G401 (cell line): ENCODE measurements at regions not wholly inside any gene's neighbourhood (a gene's known extent, or its start where the extent isn't known, plus 50 kb on each side); places are given as distances from the start of the nearest gene placed in this dataset.
"Not testable (repeated sequence)": the region's sequence is repeated elsewhere in the genome, so short reads cannot be mapped to it uniquely, and the experiment has no call there.

Experiments
- DNase-seq: peaks from one replicate; pipeline ENCODE4 v3.0.0-alpha.2; 2015; ENCODE audit warnings: low spot score
- in situ Hi-C: cut with HindIII; loops from 2 replicates; pipeline ENCODE4 v1.10.0; 2016; ENCODE audit warnings: low sequenced_read_pairs, mixed read lengths

DNA sequence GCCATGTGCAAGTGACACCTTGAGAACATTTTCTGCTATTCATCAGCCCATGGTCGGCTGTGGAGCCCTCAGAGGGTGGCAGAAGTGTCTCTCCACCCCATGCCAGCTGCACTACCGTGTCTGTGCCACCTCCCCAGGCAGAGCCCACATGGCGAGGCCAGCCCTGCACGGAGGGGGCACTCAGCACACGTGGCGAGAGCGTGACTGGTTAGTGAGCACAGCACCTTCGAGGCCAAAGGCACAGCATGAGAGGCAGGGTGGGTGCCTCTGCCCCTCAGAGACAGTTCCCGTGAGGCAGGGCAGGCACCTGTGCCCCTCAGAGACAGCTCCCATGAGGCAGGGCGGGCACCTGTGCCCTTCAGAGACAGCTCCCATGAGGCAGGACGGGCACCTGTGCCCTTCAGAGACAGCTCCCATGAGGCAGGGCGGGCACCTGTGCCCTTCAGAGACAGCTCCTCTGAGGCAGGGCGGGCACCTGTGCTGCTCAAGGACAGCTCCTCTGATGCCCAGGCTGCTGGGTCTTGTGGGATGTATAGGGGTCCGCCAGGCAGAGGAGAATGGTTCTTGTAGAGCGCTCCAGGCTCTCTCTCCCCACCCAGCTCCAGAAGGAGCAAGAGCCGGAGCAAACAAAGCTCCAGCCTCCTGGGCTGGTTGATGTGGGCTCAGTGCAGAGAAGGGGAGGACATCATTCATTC is 179.8 kb upstream of the PPP1R26 start:
- in situ Hi-C loops = no loop called here
- DNase-seq = no peak

- DNase-seq = no peak
Observed at GRCh38 chr9:135300346-135301141, 179.0 kb upstream of the PPP1R26 start.

GRCh38 chr9:135301271-135302263 is 178.0 kb upstream of the PPP1R26 start:
- in situ Hi-C loops = no loop called here
- DNase-seq = no peak

More at GRCh38 chr9:135300346-135301141, 179.0 kb upstream of the PPP1R26 start:
- in situ Hi-C loops = no loop called here

DNA sequence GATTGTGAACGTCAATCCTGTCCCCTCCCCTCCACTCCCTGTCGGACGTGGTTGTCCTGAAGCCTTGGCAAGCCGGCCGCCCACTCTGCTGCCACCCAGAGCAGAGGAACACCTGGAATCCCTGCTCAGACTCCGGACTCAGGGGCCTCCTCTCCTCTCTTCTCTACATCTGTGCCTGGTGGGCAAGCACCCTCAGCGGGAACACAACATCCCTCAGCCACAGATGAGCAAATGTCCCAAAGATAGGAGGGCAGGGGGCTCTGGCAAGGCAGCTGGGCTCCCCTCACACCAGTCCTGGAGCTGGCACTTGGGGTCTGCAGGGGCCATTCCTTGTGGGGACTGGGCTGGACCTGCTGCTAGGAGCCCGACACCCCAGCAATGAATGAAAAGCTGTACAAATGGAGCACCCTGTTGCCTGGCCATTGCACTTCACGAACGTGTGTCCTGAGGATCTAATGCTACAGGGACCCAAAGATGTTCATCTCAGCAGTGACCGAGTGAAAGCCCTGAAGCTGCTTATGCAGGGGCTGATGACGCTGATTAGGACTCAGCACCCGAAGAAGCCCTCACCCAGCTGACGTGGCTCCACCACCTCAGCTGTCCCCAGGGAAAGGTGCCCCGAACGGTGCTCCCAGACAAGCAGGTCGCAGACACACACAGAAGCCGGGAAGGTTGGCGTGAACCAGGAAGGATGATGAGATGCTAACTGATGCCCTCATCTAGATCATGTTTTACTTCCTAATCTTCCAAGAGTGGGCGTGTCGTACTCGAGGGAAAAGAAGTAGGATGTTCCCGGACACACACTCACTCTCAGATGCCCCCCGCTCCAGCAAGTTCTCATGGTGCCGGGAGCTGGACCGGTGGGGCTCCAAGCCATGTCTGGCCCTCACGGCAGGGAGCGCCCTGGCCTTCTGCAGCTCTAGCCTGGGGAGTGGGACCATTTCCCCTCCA is 177.0 kb upstream of the PPP1R26 start:
- in situ Hi-C loops = no loop called here

DNA sequence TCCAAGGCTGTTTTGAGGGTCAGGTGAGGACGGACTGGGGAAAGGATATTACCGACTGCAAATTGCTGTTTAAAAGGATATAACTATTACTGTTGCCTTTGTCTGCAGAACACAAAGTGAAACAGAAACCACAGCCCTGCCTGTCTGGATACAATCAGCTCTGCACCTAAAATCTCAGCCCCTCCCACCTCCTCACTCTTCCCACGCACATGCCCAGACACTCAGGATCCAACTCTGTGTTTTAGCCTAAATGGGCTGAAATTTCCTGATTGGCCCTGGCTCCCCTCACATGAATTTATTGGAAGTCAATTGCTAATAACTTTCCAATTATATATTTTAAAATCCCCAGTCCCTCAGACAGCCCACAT is 176.3 kb upstream of the PPP1R26 start:
- in situ Hi-C loops = no loop called here
- no peak for DNase-seq

More for the DNA sequence above, 177.0 kb upstream of the PPP1R26 start:
- no peak for DNase-seq

GRCh38 chr9:135303865-135304499 is 175.6 kb upstream of the PPP1R26 start:
- in situ Hi-C loops = no loop called here
- no peak for DNase-seq

GRCh38 chr9:135304886-135305285 is 174.7 kb upstream of the PPP1R26 start:
- no peak for DNase-seq
- in situ Hi-C loops = no loop called here

DNA sequence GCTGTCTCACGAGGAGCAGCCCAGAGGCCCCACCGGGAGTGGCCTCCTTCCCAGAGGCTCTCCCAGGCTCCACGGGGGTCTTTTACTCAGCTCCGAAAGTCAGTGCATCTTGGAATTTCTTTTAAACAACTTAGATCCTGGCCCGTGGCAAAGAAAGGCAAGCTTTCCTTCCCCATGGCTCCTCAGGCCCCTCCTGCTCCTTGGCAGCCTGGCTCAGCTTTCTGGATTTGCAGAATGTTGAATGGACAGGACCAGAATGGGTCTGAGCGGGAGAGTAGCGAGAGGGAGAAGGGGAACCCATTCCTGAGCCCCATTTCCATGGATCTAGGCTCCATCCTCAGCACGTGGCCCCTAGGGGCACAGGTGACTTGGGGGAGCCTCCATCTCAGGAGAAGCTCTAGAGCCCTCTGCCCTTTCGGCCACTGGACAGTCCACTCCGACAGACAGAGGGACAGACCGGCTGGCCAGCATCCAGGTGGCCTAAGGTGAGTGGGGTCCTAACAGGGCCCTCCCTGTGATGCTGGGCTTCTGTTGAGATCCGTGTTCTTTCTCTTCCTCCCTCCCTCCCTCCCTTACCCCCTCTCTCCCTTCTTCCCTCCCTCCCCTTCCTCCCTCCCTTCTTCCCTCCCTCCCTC is 173.9 kb upstream of the PPP1R26 start:
- in situ Hi-C loops = no loop called here
- no peak for DNase-seq

DNA sequence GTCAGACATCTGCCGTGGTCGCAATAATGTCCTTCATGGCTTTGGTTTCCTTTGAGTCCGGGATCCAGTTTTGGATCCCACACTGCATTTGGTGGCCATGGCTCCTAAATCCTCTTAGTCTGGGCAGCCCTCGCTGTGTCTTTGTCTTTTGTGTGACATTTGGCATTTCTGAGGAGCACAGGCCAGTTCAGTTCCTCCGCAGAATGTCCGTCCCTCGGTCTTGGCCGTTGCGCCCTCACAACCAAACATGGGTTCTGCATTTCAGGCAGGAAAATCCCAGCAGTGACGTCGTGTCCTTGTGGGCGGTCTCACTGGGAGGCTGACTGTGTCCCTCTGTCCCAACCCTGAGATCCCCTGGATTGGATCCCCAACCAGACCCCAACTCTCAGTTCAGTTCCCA is 172.9 kb upstream of the PPP1R26 start:
- DNase-seq = no peak
- in situ Hi-C loops = no loop called here

GRCh38 chr9:135307300-135307699 is 172.3 kb upstream of the PPP1R26 start:
- no peak for DNase-seq
- in situ Hi-C loops = no loop called here

GRCh38 chr9:135307919-135308318 is 171.7 kb upstream of the PPP1R26 start:
- in situ Hi-C loops, DNase-seq: not testable (repeated sequence)

- in situ Hi-C loops = no loop called here
Observed at GRCh38 chr9:135308821-135309762, 170.5 kb upstream of the PPP1R26 start.

GRCh38 chr9:135309763-135310125 is 169.8 kb upstream of the PPP1R26 start:
- in situ Hi-C loops = no loop called here
- DNase-seq = no peak

More at GRCh38 chr9:135308821-135309762, 170.5 kb upstream of the PPP1R26 start:
- DNase-seq = no peak

DNA sequence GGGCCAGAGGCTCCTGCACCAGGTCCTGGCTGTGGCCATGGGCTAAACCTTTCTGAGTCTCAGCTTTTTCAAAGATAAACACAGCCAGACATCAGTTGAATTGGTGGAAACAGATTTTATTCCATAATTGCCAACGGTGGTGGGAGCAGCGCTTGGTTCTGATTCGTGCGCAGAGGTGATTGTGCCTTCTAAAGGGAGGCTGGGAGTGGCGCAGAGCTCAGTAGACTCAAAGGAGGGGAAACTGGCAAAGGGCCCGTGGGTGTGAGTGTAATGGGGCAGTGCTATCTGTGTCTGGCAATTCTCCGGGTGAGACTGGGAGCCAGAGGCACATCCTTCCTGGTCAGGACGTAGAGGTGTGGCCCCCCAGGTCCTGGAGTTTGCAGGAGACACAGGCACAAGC is 169.4 kb upstream of the PPP1R26 start:
- DNase-seq = no peak
- in situ Hi-C loops = no loop called here

- DNase-seq = no peak
- in situ Hi-C loops = no loop called here
Observed at GRCh38 chr9:135315572-135315971, 164.0 kb upstream of the PPP1R26 start.

- in situ Hi-C loops = no loop called here
- DNase-seq = no peak
Observed at GRCh38 chr9:135320331-135320730, 159.3 kb upstream of the PPP1R26 start.

DNA sequence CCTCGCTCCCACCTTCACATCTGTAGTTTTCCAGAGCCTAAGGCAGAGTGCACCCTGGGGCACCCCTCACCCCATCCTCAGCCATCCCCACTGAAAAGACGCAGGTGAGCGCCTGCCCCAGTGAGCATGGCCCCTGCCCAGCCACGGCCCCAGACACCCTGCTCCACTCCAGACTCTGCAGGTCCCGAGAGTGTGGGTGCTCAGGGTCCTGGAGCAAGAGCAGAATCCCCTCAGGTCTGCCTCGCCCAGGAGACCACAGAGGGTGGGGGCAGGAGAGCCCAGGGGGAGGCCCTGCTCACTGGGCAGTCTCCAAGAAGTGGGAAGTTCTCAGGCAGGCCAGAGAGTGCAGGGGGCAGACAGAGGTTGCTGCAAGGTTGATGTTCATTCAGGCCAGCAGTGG is 158.6 kb upstream of the PPP1R26 start:
- in situ Hi-C loops = no loop called here
- DNase-seq = no peak
